ENCODE measurements at regions not wholly inside any gene's neighbourhood (a gene's known extent, or its start where the extent isn't known, plus 50 kb on each side); places are given as distances from the start of the nearest gene placed in this dataset.

- intact Hi-C loops (cut with micrococcal nuclease) = loop anchor here (5.0 kb wide), 1 partner anchor 265 kb away; the partner anchor contains the start of gene NBDY
- ChIA-PET CTCF (no interaction called here), POLR2A (no interaction called here), RAD21 (ENCODE audit: low non-redundant PET in 1 of 2, low total read pairs in 2 of 2, uncharacterized antibody in 2 of 2, unreplicated experiment in 2 of 2) (no interaction called here)
- no peaks in the 10 kb centered on the region for H3K9me2 ChIP-seq (ENCODE audit: insufficient read depth)
- H3K27me3 ChIP-seq (ENCODE audit: insufficient read depth, low read length) = no peaks in the 10 kb centered on the region; the same call in 1 of the 2 replicates
- H3K79me2 ChIP-seq (ENCODE audit: insufficient read depth, low read length) = no peaks in the 10 kb centered on the region
- H3K4me1 ChIP-seq (ENCODE audit: control insufficient read depth in 1 of 2, insufficient read depth in 2 of 2, low read length in 2 of 2) = no peaks in the 10 kb centered on the region
- no peak overlapping the region for H3K27ac ChIP-seq (ENCODE audit: low read depth, low read length)
- TF ChIP-seq EGR1 (IDR thresholded peaks at IDR 0.05; ENCODE audit: low read depth) = no peak
- TF ChIP-seq ELF1 (IDR thresholded peaks at IDR 0.05; ENCODE audit: borderline replicate concordance, low read depth) = no peak
- TF ChIP-seq POLR2A (IDR thresholded peaks at IDR 0.05; ENCODE audit: borderline replicate concordance, extremely low read depth, insufficient read depth, insufficient read length) = no peak
- no peak for TF ChIP-seq CEBPB (IDR thresholded peaks at IDR 0.05; ENCODE audit: low read depth)
- no peak for TF ChIP-seq ZBTB33 (IDR thresholded peaks at IDR 0.05; ENCODE audit: extremely low read depth, insufficient replicate concordance, low read length)
- no peak for TF ChIP-seq TCF7L2 (IDR thresholded peaks at IDR 0.05; ENCODE audit: borderline replicate concordance, extremely low read depth, insufficient read depth, insufficient read length)
- no peak for TF ChIP-seq MAX (IDR thresholded peaks at IDR 0.05)
- 0 out of 6 replicates have a peak, but pooled peaks of 1 of the 3 experiments have one; percentile 21 for TF ChIP-seq CTCF (IDR thresholded peaks at IDR 0.05 in 2 of 3, conservative IDR thresholded peaks at IDR 0.05 in 1 of 3; ENCODE audit: borderline replicate concordance in 1 of 3, insufficient read depth in 1 of 3, low read depth in 2 of 3, low read length in 2 of 3)
- no peak for TF ChIP-seq REST (IDR thresholded peaks at IDR 0.05; ENCODE audit: low read depth)
- no peak for TF ChIP-seq JUND (IDR thresholded peaks at IDR 0.05)
- peak; percentile 44 for TF ChIP-seq RAD21 (IDR thresholded peaks at IDR 0.05; ENCODE audit: low read depth)
- TF ChIP-seq POLR2AphosphoS5 (IDR thresholded peaks at IDR 0.05; ENCODE audit: low read depth, low read length) = no peak
- H3K9ac ChIP-seq (ENCODE audit: low read length) = no peak overlapping the region
- DNase-seq (ENCODE audit: low read depth, low spot score) (no peak), ATAC-seq (no peak)
- no peak overlapping the region for H3K4me3 ChIP-seq (replicated peaks in 1 of 2; ENCODE audit: low read depth in 1 of 2, low read length in 2 of 2)
- H3K9me3 ChIP-seq (ENCODE audit: control insufficient read depth in 1 of 2, insufficient read depth in 1 of 2, low read depth in 1 of 2, low read length in 2 of 2) = no peaks in the 10 kb centered on the region
- H3K36me3 ChIP-seq (ENCODE audit: control insufficient read depth in 1 of 2, insufficient read depth in 2 of 2, low read length in 2 of 2) = no peaks in the 10 kb centered on the region
- no peaks in the 10 kb centered on the region for H4K20me1 ChIP-seq (ENCODE audit: insufficient read depth)
- H2AFZ ChIP-seq (ENCODE audit: low read depth, low read length, poor library complexity, severe bottlenecking) = no peak overlapping the region
- BruUV-seq (replicated peaks) = no TSS peak
- no peak overlapping the region for H3K4me2 ChIP-seq (ENCODE audit: low read length)
Observed at GRCh38 chrX:56462389-56462788, 101.0 kb upstream of the UBQLN2 start.

Measured in HCT116 (cell line).